Nephron progenitor cell (in vitro differentiated cells): ENCODE measurements at regions not wholly inside any gene's neighbourhood (a gene's known extent, or its start where the extent isn't known, plus 50 kb on each side); places are given as distances from the start of the nearest gene placed in this dataset.
"Not testable (repeated sequence)": the region's sequence is repeated elsewhere in the genome, so short reads cannot be mapped to it uniquely, and the experiment has no call there.

Experiments used
- DNase-seq: peaks from one replicate; pipeline ENCODE4 v3.0.0; 2021
- H3K27ac Mint-ChIP-seq: 2 replicates; pipeline ENCODE4 v1.8.0; 2021; ENCODE audit warnings: mild to moderate bottlenecking, moderate library complexity, mixed read lengths
- H3K27me3 Mint-ChIP-seq: 2 replicates; pipeline ENCODE4 v1.8.0; 2021; ENCODE audit warnings: mild to moderate bottlenecking, low read depth, mixed read lengths; ENCODE audit not compliant: poor library complexity
- H3K36me3 Mint-ChIP-seq: 2 replicates; pipeline ENCODE4 v1.8.0; 2021; ENCODE audit warnings: low read depth, mixed read lengths
- H3K4me1 Mint-ChIP-seq: 2 replicates; pipeline ENCODE4 v1.8.0; 2021; ENCODE audit warnings: mixed read lengths
- H3K4me3 Mint-ChIP-seq: 2 replicates; pipeline ENCODE4 v1.8.0; 2021; ENCODE audit warnings: mild to moderate bottlenecking, moderate library complexity, mixed read lengths
- H3K9me3 Mint-ChIP-seq: 2 replicates; pipeline ENCODE4 v1.8.0; 2021; ENCODE audit warnings: mild to moderate bottlenecking, moderate library complexity, mixed read lengths
- TF ChIP-seq, protein P1 (sequence below): fragments of 200-600 bp; sonication (generic); IDR thresholded peaks from 2 replicates; pipeline ENCODE4 v1.5.0; 2021; ENCODE audit warnings: antibody characterized with exemption

GRCh38 chr1:244297616-244298015 is 154.1 kb downstream of the ADSS2 start:
- no peak overlapping the region for H3K4me3 Mint-ChIP-seq
- H3K27ac Mint-ChIP-seq: no peak overlapping the region
- peaks cover 3% of the 10 kb centered on the region for H3K27me3 Mint-ChIP-seq
- no peaks in the 10 kb centered on the region for H3K9me3 Mint-ChIP-seq
- H3K4me1 Mint-ChIP-seq: peaks cover 32% of the 10 kb centered on the region
- TF ChIP-seq, protein P1, sequence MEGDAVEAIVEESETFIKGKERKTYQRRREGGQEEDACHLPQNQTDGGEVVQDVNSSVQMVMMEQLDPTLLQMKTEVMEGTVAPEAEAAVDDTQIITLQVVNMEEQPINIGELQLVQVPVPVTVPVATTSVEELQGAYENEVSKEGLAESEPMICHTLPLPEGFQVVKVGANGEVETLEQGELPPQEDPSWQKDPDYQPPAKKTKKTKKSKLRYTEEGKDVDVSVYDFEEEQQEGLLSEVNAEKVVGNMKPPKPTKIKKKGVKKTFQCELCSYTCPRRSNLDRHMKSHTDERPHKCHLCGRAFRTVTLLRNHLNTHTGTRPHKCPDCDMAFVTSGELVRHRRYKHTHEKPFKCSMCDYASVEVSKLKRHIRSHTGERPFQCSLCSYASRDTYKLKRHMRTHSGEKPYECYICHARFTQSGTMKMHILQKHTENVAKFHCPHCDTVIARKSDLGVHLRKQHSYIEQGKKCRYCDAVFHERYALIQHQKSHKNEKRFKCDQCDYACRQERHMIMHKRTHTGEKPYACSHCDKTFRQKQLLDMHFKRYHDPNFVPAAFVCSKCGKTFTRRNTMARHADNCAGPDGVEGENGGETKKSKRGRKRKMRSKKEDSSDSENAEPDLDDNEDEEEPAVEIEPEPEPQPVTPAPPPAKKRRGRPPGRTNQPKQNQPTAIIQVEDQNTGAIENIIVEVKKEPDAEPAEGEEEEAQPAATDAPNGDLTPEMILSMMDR: no peak
- H3K36me3 Mint-ChIP-seq: no peaks in the 10 kb centered on the region
- DNase-seq: no peak

DNA sequence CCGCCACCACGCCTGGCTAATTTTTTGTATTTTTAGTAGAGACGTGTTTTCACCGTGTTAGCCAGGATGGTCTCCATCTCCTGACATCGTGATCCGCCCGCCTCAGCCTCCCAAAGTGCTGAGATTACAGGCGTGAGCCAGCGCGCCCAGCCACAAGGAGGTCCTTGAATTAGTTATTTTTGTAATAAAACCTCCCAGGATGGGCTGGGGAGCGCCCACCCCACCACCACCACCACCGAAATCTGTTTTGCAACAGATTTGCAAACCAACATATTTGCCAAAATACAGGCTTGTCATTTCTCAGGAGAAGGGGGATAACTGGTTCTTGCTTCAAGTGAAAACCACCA is 151.7 kb downstream of the ADSS2 start:
- not testable (repeated sequence) for H3K27ac Mint-ChIP-seq, DNase-seq, H3K36me3 Mint-ChIP-seq, H3K4me3 Mint-ChIP-seq, H3K9me3 Mint-ChIP-seq, H3K27me3 Mint-ChIP-seq
- peaks cover 55% of the 10 kb centered on the region for H3K4me1 Mint-ChIP-seq

- Mint-ChIP-seq H3K27ac (no peak overlapping the region), H3K4me3 (no peak overlapping the region), H3K27me3 (peaks cover 8% of the 10 kb centered on the region), H3K36me3 (peaks cover 4% of the 10 kb centered on the region), H3K4me1 (peaks cover 47% of the 10 kb centered on the region), H3K9me3 (peaks cover 12% of the 10 kb centered on the region)
- TF ChIP-seq, protein P1: no peak
- no peak for DNase-seq
Observed at GRCh38 chr1:244301595-244302130, 150.0 kb downstream of the ADSS2 start.

- Mint-ChIP-seq H3K9me3 (peaks cover 23% of the 10 kb centered on the region), H3K36me3 (peaks cover 13% of the 10 kb centered on the region), H3K27ac (no peak overlapping the region), H3K4me3 (no peak overlapping the region), H3K4me1 (peaks cover 47% of the 10 kb centered on the region), H3K27me3 (peaks cover 6% of the 10 kb centered on the region)
- peak; percentile 14 for DNase-seq
- TF ChIP-seq, protein P1: no peak
Observed at GRCh38 chr1:244302876-244303609, 148.7 kb downstream of the ADSS2 start.

DNA sequence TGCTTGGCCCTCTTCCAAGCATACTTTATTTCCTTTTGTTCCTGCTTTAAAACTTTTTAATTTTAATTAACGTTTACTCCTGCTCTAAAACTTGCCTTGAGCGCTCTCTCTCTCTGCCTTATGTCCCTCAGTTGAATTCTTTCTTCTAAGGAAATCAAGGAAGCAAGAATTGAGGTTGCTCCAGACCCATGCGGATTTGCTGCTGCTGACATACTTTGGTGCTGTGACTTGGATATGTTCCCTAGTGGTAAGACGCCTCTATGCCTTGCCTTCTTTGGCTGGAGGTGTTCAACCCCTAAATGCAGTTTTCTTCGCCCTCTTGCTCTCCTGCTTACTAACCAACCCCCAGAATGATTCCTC is 148.1 kb downstream of the ADSS2 start:
- TF ChIP-seq, protein P1: no peak
- no peak overlapping the region for H3K4me3 Mint-ChIP-seq
- H3K27ac Mint-ChIP-seq: no peak overlapping the region
- DNase-seq: no peak
- peaks cover 6% of the 10 kb centered on the region for H3K27me3 Mint-ChIP-seq
- peaks cover 13% of the 10 kb centered on the region for H3K36me3 Mint-ChIP-seq
- peaks cover 47% of the 10 kb centered on the region for H3K4me1 Mint-ChIP-seq
- peaks cover 29% of the 10 kb centered on the region for H3K9me3 Mint-ChIP-seq

- H3K36me3 Mint-ChIP-seq: peaks cover 13% of the 10 kb centered on the region
Observed at GRCh38 chr1:244304156-244304555, 147.6 kb downstream of the ADSS2 start.

More at GRCh38 chr1:244304156-244304555, 147.6 kb downstream of the ADSS2 start:
- TF ChIP-seq, protein P1: no peak
- Mint-ChIP-seq H3K4me1 (peaks cover 45% of the 10 kb centered on the region), H3K9me3 (peaks cover 35% of the 10 kb centered on the region), H3K27ac (peak overlapping the region; percentile 62), H3K4me3 (no peak overlapping the region), H3K27me3 (peaks cover 6% of the 10 kb centered on the region)
- no peak for DNase-seq
